ENCODE measurements at regions not wholly inside any gene's neighbourhood (a gene's known extent, or its start where the extent isn't known, plus 50 kb on each side); places are given as distances from the start of the nearest gene placed in this dataset.

- Histone ChIP-seq H4K20me1 (ENCODE audit: control insufficient read depth, insufficient read depth) (no peaks in the 10 kb centered on the region), H2AFZ (ENCODE audit: control insufficient read depth, low read depth, low read length) (no peak overlapping the region), H3K4me3 (no peak overlapping the region), H3K27me3 (replicated peaks in 1 of 2; ENCODE audit: control insufficient read depth in 2 of 2, insufficient read depth in 2 of 2, low read length in 1 of 2) (no peaks in the 10 kb centered on the region), H3K4me2 (ENCODE audit: control insufficient read depth, insufficient read depth) (no peak overlapping the region), H3K4me1 (ENCODE audit: control insufficient read depth, insufficient read depth, low read length) (no peaks in the 10 kb centered on the region), H3K36me3 (ENCODE audit: control insufficient read depth in 2 of 2, insufficient read depth in 2 of 2, low read length in 1 of 2) (no peaks in the 10 kb centered on the region), H3K27ac (ENCODE audit: control insufficient read depth, insufficient read depth) (no peak overlapping the region), H3K9me3 (replicated peaks; ENCODE audit: control insufficient read depth, insufficient read depth, low read length) (no peaks in the 10 kb centered on the region), H3K9ac (ENCODE audit: control insufficient read depth, insufficient read depth, low read length) (no peak overlapping the region), H3K79me2 (ENCODE audit: control insufficient read depth, insufficient read depth, low read length) (no peaks in the 10 kb centered on the region)
- BruUV-seq (replicated peaks): no TSS peak
- WGBS (ENCODE audit: insufficient coverage, insufficient replicate concordance, low lambda C conversion rate, missing lambda C conversion rate): 25% methylated on average over 2 of the region's 2 CpGs
- ChIA-PET CTCF (no interaction called here), SMC1A (ENCODE audit: uncharacterized antibody, unreplicated experiment) (interaction anchor here (0.7 kb wide), 1 partner anchor 730 kb away, joined by 3 read pairs; no protein-coding TSS in a partner anchor), POLR2A (no interaction called here), RAD21 (ENCODE audit: unreplicated experiment) (no interaction called here)
- TF ChIP-seq JUND (IDR thresholded peaks at IDR 0.05; ENCODE audit: low read depth, low read length) (no peak), HSF1 (IDR thresholded peaks at IDR 0.05; ENCODE audit: low read depth, low read length) (no peak), ASH2L (IDR thresholded peaks at IDR 0.05; ENCODE audit: borderline replicate concordance, low read depth) (no peak), ZBTB4 (CRISPR knock-in tag; IDR thresholded peaks at IDR 0.05) (no peak), RAD51 (IDR thresholded peaks at IDR 0.05) (no peak), ZNF217 (IDR thresholded peaks at IDR 0.05) (no peak), NR2C1 (IDR thresholded peaks at IDR 0.05) (no peak), ATF3 (IDR thresholded peaks at IDR 0.05; ENCODE audit: borderline replicate concordance, extremely low read depth, low read depth, low read length) (no peak)
- ATAC-seq (no peak), DNase-seq (ENCODE audit: low read depth, low spot score) (no peak), FAIRE-seq (no peak)
- in situ Hi-C loops (cut with MboI) (no loop called here), intact Hi-C loops (cut with micrococcal nuclease; ENCODE audit: unreplicated experiment) (no loop called here)
Measured at GRCh38 chr2:223475901-223476300, 126.3 kb downstream of the SCG2 start.

Measured in GM12878 (cell line).